Stimulated activated CD8-positive, alpha-beta memory T cell treated with anti-CD3 and anti-CD28 coated beads, Interleukin-7, amount 100 ng/mL, for 1 hour (primary cell): ENCODE measurements at regions not wholly inside any gene's neighbourhood (a gene's known extent, or its start where the extent isn't known, plus 50 kb on each side); places are given as distances from the start of the nearest gene placed in this dataset.
"Not testable (repeated sequence)": the region's sequence is repeated elsewhere in the genome, so short reads cannot be mapped to it uniquely, and the experiment has no call there.

Experiments
- DNase-seq, 2 donors: peaks; one replicate each; pipeline ENCODE4 v3.0.0-alpha.2; 2020; ENCODE audit warnings: low read depth in 2 of 2

DNA sequence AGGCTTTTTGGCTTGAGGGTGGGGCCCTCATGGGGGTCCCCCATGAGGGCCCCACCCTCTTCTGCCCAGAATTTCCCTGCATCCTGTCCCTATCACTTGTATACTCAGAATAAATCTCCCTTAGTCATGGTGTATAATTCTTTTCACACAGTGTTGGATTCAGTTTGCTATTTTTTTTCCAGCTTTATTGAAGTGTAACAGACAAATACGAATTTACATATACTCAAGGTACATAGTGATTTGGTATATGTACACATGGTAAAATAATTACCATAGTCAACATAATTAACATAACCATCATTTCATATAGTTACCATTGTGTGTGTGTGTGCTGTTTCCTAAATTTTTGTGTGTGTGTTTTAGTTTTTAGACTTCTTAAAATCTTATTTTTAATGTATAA lies 289.4 kb downstream of the CNTNAP3B start:
- DNase-seq: not testable (repeated sequence)

DNA sequence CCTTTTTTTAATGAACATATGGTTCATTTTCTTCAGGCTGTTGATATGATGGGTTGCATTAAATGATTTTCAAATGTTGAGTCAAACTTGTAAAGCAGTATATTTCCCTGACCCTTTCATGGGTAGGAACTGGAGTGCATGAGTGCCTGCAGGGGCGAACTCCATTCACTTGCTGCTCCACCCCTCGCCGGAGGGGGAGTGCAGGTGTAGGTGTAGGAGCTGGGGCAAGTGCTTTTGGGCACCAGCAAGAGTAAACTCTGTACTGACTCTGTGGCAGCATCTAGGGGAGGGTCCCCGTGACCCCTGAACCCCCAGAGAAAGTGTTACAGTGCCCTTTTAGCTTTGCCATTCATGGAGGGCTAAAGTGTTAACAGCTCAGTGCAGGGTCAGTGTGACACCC lies 290.3 kb downstream of the CNTNAP3B start:
- DNase-seq: not testable (repeated sequence)

- not testable (repeated sequence) for DNase-seq
Measured at GRCh38 chr9:41838562-41838851, 290.7 kb downstream of the CNTNAP3B start.

GRCh38 chr9:41837684-41838561 lies 291.3 kb downstream of the CNTNAP3B start:
- DNase-seq: not testable (repeated sequence)

DNA sequence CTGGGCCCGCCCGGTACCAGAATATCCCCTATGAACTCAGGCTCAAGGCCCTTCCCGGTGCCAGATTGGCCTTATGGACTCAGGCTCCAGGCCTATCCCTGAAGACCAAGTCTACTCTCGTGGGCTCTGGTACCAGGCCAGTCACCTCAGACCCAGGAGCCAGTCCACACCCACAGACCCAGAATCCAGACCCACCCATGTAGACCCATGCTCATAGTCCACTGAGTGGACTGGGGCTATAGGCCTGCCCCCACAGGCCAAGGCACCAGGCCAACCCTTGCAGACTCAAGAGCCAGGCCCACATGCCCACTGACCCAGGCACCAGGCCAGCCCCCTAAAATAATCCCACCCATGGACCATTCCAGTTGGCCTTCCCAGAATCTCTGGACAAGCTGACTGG lies 296.1 kb downstream of the CNTNAP3B start:
- not testable (repeated sequence) for DNase-seq

DNA sequence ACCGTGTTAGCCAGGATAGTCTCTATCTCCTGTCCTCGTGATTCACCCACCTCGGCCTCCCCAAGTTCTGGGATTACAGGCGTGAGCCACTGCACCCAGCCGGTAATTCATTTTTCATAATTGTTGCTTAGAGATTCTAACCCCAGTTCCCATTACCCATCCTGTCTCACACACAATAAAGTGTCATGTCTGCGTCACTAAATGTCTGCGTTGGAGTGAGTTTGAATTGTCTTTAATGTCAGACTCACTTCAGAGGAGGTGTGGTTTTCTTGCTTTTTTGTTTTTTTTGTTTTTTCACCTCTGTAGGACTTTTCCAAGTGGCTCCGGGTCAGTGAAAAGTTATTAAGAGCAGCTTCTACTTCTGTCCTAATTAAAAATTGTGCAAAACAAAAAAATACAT lies 304.5 kb downstream of the CNTNAP3B start:
- DNase-seq: not testable (repeated sequence)

- DNase-seq: not testable (repeated sequence)
Measured at GRCh38 chr9:41802706-41803105, 326.5 kb downstream of the CNTNAP3B start.

DNA sequence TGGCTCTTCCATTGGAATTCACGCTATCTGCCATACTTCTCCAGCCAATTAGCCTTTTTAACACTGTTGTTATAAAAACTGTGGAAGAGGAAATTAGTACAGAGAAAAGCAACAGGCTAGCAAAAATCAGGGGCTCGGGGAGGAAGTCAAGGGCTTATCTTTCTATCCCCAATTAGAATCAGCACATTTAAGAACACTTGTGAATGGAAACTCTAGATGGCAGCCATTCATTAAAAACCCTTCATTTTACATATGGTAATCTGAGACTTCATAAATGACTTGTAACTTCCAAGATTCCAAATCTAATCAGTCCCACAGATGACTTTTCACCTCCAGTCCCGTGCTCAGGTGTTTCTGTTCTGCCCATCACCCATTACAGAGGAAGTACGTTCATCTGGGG lies 330.5 kb downstream of the CNTNAP3B start:
- DNase-seq: not testable (repeated sequence)

GRCh38 chr9:41790719-41791363 lies 338.4 kb downstream of the CNTNAP3B start:
- not testable (repeated sequence) for DNase-seq

- not testable (repeated sequence) for DNase-seq
Measured at GRCh38 chr9:41790007-41790406, 339.2 kb downstream of the CNTNAP3B start.

DNA sequence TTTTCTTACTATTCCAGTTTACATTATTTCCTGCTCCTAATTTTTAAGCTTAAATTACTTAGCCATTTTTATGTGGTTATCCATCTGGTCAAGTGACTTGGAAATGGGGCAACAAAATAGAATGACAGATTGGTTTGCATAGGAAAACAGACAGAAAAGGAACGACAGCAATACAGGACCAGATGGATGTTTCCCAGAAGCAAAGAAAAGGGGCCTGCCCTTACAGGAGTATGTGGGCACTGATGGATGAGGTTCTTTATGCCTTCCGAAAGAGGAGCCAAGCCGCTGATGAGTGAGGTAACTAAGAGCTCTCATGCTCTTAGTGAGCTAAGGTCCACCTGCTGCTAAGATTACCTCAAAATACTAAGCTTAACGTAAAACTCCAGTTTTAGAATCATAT lies 339.8 kb downstream of the CNTNAP3B start:
- not testable (repeated sequence) for DNase-seq

DNA sequence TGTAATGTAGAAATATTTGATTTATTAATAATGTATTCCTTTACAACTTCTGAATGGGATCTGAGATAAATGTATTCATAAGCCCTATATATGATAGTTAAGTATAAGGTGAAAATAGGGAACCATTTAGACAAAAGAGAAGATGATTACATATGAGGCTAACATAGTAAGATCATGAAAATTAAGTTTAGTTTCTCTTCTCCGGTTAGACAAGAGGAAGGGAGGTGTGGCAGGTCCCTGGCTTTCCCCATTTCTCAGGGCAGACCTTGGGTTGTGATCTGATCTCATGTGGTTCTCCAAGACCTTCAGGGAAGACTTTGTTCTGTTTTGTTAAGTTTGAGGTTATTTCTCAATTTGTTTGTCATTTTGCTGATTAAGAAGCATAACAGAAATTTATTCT lies 341.3 kb downstream of the CNTNAP3B start:
- not testable (repeated sequence) for DNase-seq

DNA sequence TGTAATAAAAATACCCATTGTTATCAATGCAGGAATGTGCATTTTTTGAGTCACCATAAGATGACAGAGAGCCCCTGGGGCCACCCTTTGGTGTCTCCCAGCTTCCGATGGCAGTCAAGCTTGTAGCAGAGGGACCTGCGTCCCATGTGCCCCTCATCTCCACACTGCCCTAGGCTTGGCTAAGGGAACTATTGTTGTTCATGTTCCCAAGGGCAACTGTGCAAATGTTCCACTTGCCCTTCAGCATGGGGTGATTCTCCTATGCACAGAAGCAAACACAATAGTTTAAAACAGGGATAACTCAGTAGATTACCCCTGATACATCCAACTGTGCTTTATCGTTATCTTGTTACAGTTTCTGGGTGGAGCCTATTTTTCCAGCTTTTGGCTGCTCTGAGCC lies 342.0 kb downstream of the CNTNAP3B start:
- DNase-seq: not testable (repeated sequence)

DNA sequence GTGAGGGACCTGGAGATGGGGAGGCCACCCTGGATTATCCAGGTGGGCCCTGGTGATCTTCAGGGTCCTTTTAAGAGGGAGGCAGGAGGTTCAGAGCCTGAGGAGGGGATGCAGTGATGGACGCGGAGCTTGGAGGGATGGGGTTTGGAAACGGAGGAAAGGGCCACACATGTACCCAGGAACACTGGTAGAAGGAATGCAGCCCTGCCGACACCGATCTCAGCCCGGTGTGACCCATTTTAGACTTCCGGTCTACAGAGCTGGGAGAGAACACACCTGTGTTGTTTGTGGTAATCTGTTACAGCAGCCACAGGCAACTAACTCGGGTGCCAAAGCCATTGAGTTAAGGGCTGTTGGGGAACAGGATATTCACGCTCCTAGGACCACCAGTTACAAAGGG lies 345.2 kb downstream of the CNTNAP3B start:
- DNase-seq: not testable (repeated sequence)

DNA sequence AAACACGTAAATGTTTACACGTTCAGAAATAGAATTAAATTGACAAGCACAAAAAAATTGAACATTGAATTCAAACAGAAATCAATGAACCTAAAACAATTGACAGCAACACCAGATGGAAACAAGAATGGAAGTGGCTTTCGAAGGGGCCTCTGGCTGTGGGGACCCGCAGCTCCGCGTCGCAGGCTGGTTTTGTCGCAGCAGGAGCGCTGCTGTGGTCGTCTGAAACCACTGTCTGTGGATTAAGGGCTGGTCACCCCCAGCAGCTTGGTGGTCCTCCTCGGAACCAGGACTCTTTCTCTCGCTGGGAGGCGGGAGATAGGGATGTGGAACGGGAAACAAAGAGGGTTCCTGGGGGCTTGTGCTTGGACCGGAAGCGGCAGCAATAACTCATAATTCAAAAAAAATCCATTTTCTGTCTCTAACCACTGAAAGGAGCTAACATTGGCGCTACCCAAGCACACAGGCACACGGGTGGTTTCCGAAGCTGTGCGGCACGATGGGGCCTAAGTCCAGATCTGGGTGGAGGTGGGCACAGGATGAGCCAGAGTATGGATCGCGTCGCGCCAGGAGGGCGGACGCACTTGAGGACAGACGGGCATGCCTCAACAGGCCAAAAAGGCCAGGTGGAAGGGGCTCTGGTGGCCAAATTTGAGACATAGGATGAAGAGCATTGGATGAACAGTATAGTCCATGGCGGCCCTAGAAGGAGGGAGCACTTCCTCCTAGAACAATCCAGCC lies 346.0 kb downstream of the CNTNAP3B start:
- DNase-seq: not testable (repeated sequence)

GRCh38 chr9:41781899-41782298 lies 347.3 kb downstream of the CNTNAP3B start:
- DNase-seq: not testable (repeated sequence)

DNA sequence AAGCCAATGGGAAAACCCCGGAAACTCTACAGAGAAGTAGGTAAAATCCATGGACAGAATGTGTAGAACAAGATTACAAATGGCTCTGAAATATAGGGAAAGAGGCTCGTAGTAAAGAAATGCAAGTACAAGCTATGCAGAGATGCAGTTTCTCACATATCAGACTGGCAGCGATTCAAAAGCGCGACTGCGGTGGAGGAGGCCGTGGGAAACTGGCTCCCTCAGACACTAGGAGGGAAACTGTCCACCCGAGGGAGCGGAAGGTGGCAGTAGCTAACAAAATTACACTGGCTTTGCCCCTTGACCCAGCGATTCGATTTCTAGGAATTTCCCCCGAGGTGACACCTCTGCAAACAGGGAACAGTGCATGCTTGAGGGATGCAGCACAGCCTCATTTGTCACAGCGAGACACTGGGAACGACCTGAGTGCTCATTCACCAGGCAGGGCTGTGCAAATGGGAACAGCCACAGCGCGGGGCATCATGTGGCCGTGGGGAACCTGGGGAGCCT lies 349.3 kb downstream of the CNTNAP3B start:
- not testable (repeated sequence) for DNase-seq

DNA sequence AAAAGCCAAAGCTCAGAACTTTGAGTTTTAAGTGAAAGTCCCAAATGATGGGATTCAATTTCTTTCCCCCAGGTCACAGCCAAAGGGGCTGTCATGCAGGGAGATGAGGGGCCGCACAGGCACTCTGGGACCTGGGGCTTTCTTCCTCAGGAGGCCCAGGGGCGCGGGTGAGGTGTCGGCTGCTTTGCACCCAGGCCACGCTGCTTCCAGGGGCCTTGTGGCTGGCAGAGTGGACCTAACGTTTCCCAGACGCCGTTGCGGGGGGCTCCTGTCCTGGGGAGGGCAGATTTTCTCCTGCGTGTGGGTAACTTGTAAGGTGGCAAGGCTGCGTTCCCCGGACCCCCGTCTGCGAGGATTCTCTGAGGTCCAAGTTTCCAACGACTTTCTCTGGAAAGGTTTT lies 350.0 kb downstream of the CNTNAP3B start:
- not testable (repeated sequence) for DNase-seq

- not testable (repeated sequence) for DNase-seq
Measured at GRCh38 chr9:41778535-41779071, 350.6 kb downstream of the CNTNAP3B start.

DNA sequence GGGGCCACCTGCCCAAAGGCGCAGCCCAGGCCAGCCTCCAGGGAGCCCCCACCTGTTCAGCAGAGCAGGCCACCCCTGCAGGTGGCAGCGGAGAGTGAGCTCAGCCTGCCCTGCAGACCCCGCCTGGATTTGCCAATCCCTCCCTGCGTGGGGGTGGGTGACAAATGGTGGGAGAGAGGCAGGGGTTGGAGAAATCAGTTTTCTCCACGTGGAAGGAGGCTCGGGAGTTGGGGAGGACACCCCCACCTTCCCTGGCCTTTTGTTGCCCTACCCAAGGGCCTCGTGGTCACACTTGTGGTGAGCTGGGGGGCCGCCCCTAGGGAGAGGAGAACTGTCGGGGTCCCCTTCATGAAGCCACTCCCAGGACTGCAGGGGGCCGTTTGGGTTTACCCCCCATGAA lies 351.7 kb downstream of the CNTNAP3B start:
- not testable (repeated sequence) for DNase-seq

GRCh38 chr9:41772541-41772940 lies 356.7 kb downstream of the CNTNAP3B start:
- DNase-seq: not testable (repeated sequence)

DNA sequence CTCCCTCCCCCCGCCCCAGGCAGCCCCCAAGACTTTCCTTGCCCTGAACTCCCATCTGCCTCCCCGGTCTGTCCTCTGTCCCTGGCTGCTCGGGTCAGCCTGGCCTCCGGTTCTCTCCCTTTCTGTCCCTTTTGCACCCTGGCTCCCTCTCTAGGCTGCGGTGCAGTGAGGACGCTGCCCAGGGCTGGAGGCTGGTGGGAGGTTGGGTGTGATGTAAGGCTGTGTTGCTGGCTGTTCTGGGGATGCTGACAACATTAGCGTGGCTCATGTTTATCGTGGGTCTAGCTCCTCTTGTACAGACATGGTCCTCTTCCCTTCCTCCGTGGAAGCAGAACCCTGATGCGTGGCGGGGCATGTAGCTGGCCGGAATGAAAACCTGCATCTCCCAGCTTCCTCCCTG lies 357.5 kb downstream of the CNTNAP3B start:
- not testable (repeated sequence) for DNase-seq
